ENCODE measurements at regions not wholly inside any gene's neighbourhood (a gene's known extent, or its start where the extent isn't known, plus 50 kb on each side); places are given as distances from the start of the nearest gene placed in this dataset.

GRCh38 chr10:4029866-4030265 is 244.9 kb upstream of the KLF6 start:
- TF ChIP-seq TCF7 (CRISPR knock-in tag; IDR thresholded peaks at IDR 0.05; ENCODE audit: low read depth) (no peak), NR1H2 (CRISPR knock-in tag; IDR thresholded peaks at IDR 0.05) (no peak), KAT7 (CRISPR knock-in tag; IDR thresholded peaks at IDR 0.05; ENCODE audit: borderline replicate concordance) (no peak), SP1 (CRISPR knock-in tag; conservative IDR thresholded peaks at IDR 0.05) (no peak), CTCF (IDR thresholded peaks at IDR 0.05) (no peak), GABPB1 (CRISPR knock-in tag; IDR thresholded peaks at IDR 0.05) (no peak), ZBTB21 (CRISPR knock-in tag; IDR thresholded peaks at IDR 0.05; ENCODE audit: borderline replicate concordance) (no peak), MXD4 (CRISPR knock-in tag; IDR thresholded peaks at IDR 0.05; ENCODE audit: borderline replicate concordance) (no peak), TP53 (CRISPR knock-in tag; IDR thresholded peaks at IDR 0.05) (no peak), ATF6 (CRISPR knock-in tag; IDR thresholded peaks at IDR 0.05) (no peak), ZNF232 (CRISPR knock-in tag; IDR thresholded peaks at IDR 0.05) (no peak), CREB1 (CRISPR knock-in tag; IDR thresholded peaks at IDR 0.05) (no peak), ZNF317 (CRISPR knock-in tag; IDR thresholded peaks at IDR 0.05; ENCODE audit: borderline replicate concordance, low read depth) (no peak), OVOL2 (CRISPR knock-in tag; IDR thresholded peaks at IDR 0.05; ENCODE audit: borderline replicate concordance) (no peak)
